Hepatocyte (in vitro differentiated cells): ENCODE measurements at regions not wholly inside any gene's neighbourhood (a gene's known extent, or its start where the extent isn't known, plus 50 kb on each side); places are given as distances from the start of the nearest gene placed in this dataset.

Source experiments
- EZH2phosphoT487 ChIP-seq: fragments of 200-600 bp; sonication (generic); IDR thresholded peaks from one replicate; pipeline ENCODE4 v1.6.1; 2018; ENCODE audit warnings: antibody characterized with exemption, mild to moderate bottlenecking, low read depth, moderate library complexity; ENCODE audit not compliant: unreplicated experiment, severe bottlenecking
- TF ChIP-seq, protein P1 (sequence below): fragments of 200-600 bp; sonication (generic); IDR thresholded peaks from 2 replicates; pipeline ENCODE4 v1.5.1; 2016; ENCODE audit warnings: antibody characterized with exemption, mild to moderate bottlenecking; ENCODE audit not compliant: poor library complexity

DNA sequence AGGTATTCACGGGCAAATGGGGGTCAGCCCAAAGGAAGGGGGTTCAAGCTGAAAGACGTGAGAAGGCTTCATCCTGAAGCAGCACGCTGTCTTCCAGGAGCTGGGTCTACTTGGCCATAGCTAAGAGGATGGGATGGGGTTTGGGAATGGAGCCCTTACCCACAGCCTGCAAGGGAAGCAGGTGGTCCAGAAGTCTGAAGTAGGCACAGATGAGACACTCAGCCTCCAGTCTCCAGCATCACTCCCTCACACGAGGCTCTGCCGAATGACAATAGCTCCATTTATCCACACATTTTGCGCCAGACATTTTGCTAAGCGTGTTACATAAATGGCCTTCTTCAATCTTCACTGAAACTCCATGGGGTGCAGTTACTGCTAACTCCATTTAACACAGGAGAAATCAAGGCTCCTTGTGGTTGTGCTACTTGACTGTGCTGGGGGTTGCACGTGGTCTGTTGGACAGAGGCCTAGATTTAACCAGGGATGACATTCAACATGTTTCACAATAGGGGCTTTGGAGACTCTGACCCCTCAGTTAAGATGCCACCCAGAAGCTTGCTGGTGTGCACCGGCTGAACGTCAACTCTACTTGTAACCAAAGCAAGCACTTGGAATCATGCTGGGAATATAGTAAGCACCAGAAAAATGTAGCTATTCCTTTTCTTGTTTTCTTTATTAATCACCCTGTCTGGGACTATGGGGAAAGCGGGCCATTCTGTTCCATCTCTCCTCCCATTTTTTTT, 85.3 kb downstream of the FAM241B start:
- TF ChIP-seq, protein P1, sequence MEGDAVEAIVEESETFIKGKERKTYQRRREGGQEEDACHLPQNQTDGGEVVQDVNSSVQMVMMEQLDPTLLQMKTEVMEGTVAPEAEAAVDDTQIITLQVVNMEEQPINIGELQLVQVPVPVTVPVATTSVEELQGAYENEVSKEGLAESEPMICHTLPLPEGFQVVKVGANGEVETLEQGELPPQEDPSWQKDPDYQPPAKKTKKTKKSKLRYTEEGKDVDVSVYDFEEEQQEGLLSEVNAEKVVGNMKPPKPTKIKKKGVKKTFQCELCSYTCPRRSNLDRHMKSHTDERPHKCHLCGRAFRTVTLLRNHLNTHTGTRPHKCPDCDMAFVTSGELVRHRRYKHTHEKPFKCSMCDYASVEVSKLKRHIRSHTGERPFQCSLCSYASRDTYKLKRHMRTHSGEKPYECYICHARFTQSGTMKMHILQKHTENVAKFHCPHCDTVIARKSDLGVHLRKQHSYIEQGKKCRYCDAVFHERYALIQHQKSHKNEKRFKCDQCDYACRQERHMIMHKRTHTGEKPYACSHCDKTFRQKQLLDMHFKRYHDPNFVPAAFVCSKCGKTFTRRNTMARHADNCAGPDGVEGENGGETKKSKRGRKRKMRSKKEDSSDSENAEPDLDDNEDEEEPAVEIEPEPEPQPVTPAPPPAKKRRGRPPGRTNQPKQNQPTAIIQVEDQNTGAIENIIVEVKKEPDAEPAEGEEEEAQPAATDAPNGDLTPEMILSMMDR = no peak
- TF ChIP-seq EZH2phosphoT487 = no peak
